HG03039 (cell line): ENCODE measurements at regions not wholly inside any gene's neighbourhood (a gene's known extent, or its start where the extent isn't known, plus 50 kb on each side); places are given as distances from the start of the nearest gene placed in this dataset.
A peak's percentile ranks its signal among the peaks of the same experiment; 100 is the strongest.

Source experiments
- ATAC-seq: cut with Tn5 transposase; IDR thresholded peaks from one replicate; pipeline ENCODE4 v1.9.1; 2021; ENCODE audit warnings: mild to moderate bottlenecking, moderate library complexity; ENCODE audit not compliant: unreplicated experiment

- no peak for ATAC-seq
These were observed 85.2 kb downstream of the POLR1F start for GRCh38 chr7:19623676-19624075.

- no peak for ATAC-seq
These were observed 87.1 kb downstream of the POLR1F start for GRCh38 chr7:19621740-19622139.

- ATAC-seq, result no peak
These were observed 88.4 kb downstream of the POLR1F start for GRCh38 chr7:19620470-19620869.

GRCh38 chr7:19619122-19619521 is 89.7 kb downstream of the POLR1F start:
- ATAC-seq, result no peak

GRCh38 chr7:19617901-19618300 is 90.9 kb downstream of the POLR1F start:
- no peak for ATAC-seq

GRCh38 chr7:19610194-19610943 is 98.5 kb downstream of the POLR1F start:
- ATAC-seq, result no peak

GRCh38 chr7:19589446-19589845 is 119.4 kb downstream of the POLR1F start:
- ATAC-seq, result no peak

GRCh38 chr7:19587291-19587690 is 121.5 kb downstream of the POLR1F start:
- ATAC-seq, result no peak

GRCh38 chr7:19585761-19586160 is 123.1 kb downstream of the POLR1F start:
- ATAC-seq, result no peak

- no peak for ATAC-seq
These were observed 132.8 kb downstream of the POLR1F start for GRCh38 chr7:19575909-19576557.

GRCh38 chr7:19574131-19574530 is 134.7 kb downstream of the POLR1F start:
- ATAC-seq, result no peak

GRCh38 chr7:19572566-19572965 is 136.3 kb downstream of the POLR1F start:
- no peak for ATAC-seq

GRCh38 chr7:19567011-19567410 is 141.8 kb downstream of the POLR1F start:
- no peak for ATAC-seq

GRCh38 chr7:19565602-19566001 is 143.2 kb downstream of the POLR1F start:
- ATAC-seq, result no peak

- ATAC-seq, result no peak
These were observed 147.6 kb downstream of the POLR1F start for GRCh38 chr7:19561121-19561805.

- no peak for ATAC-seq
These were observed 148.5 kb downstream of the POLR1F start for GRCh38 chr7:19560111-19560883.

GRCh38 chr7:19558527-19558926 is 150.3 kb downstream of the POLR1F start:
- ATAC-seq, result no peak

GRCh38 chr7:19557726-19558465 is 150.9 kb downstream of the POLR1F start:
- ATAC-seq, result no peak

GRCh38 chr7:19554581-19554980 is 154.3 kb downstream of the POLR1F start:
- ATAC-seq, result no peak

- peak; percentile 66 for ATAC-seq
These were observed 156.3 kb downstream of the POLR1F start for GRCh38 chr7:19552576-19552975.
